Endothelial cell (in vitro differentiated cells): ENCODE measurements at regions not wholly inside any gene's neighbourhood (a gene's known extent, or its start where the extent isn't known, plus 50 kb on each side); places are given as distances from the start of the nearest gene placed in this dataset.

Experiments used
- DNase-seq: peaks from one replicate; pipeline ENCODE4 v3.0.0; 2021; ENCODE audit warnings: low spot score
- H3K27ac Mint-ChIP-seq: one replicate; pipeline ENCODE4 v1.8.0; 2021; ENCODE audit warnings: mixed read lengths, inconsistent platforms; ENCODE audit not compliant: unreplicated experiment
- H3K27me3 Mint-ChIP-seq: one replicate; pipeline ENCODE4 v1.8.0; 2021; ENCODE audit warnings: mild to moderate bottlenecking, moderate library complexity, mixed read lengths, inconsistent platforms; ENCODE audit not compliant: unreplicated experiment
- H3K36me3 Mint-ChIP-seq: one replicate; pipeline ENCODE4 v1.8.0; 2021; ENCODE audit warnings: mild to moderate bottlenecking, low read depth, mixed read lengths, inconsistent platforms; ENCODE audit not compliant: unreplicated experiment
- H3K4me1 Mint-ChIP-seq: one replicate; pipeline ENCODE4 v1.8.0; 2021; ENCODE audit warnings: mild to moderate bottlenecking, mixed read lengths, inconsistent platforms; ENCODE audit not compliant: unreplicated experiment
- H3K4me3 Mint-ChIP-seq: one replicate; pipeline ENCODE4 v1.8.0; 2021; ENCODE audit warnings: mild to moderate bottlenecking, mixed read lengths, inconsistent platforms; ENCODE audit not compliant: unreplicated experiment
- H3K9me3 Mint-ChIP-seq: one replicate; pipeline ENCODE4 v1.8.0; 2021; ENCODE audit warnings: mixed read lengths, inconsistent platforms; ENCODE audit not compliant: unreplicated experiment
- CTCF ChIP-seq: fragments of 200-600 bp; sonication (generic); IDR thresholded peaks from one replicate; pipeline ENCODE4 v1.5.0; 2021; ENCODE audit warnings: antibody characterized with exemption; ENCODE audit not compliant: unreplicated experiment

- Mint-ChIP-seq H3K27ac (peak overlapping the region; percentile 53), H3K4me3 (no peak overlapping the region), H3K4me1 (peaks cover 2% of the 10 kb centered on the region), H3K36me3 (no peaks in the 10 kb centered on the region), H3K9me3 (no peaks in the 10 kb centered on the region), H3K27me3 (peaks cover 4% of the 10 kb centered on the region)
- DNase-seq, result no peak
- TF ChIP-seq CTCF, result no peak
Observed at GRCh38 chr10:118246332-118247295, 95.5 kb downstream of the FAM204A start.

GRCh38 chr10:118243907-118244306, 98.2 kb downstream of the FAM204A start:
- Mint-ChIP-seq H3K27ac (no peak overlapping the region), H3K9me3 (no peaks in the 10 kb centered on the region), H3K4me3 (no peak overlapping the region), H3K4me1 (peaks cover 2% of the 10 kb centered on the region), H3K36me3 (no peaks in the 10 kb centered on the region), H3K27me3 (peaks cover 4% of the 10 kb centered on the region)
- no peak for TF ChIP-seq CTCF
- DNase-seq, result no peak

GRCh38 chr10:118241229-118242137, 100.6 kb downstream of the FAM204A start:
- Mint-ChIP-seq H3K27me3 (peaks cover 8% of the 10 kb centered on the region), H3K9me3 (no peaks in the 10 kb centered on the region), H3K36me3 (no peaks in the 10 kb centered on the region), H3K4me3 (no peak overlapping the region), H3K27ac (no peak overlapping the region), H3K4me1 (no peaks in the 10 kb centered on the region)
- peak; percentile 90 for TF ChIP-seq CTCF
- peak; percentile 80 for DNase-seq

GRCh38 chr10:118239236-118239630, 102.9 kb downstream of the FAM204A start:
- Mint-ChIP-seq H3K27me3 (peaks cover 8% of the 10 kb centered on the region), H3K36me3 (no peaks in the 10 kb centered on the region), H3K4me1 (no peaks in the 10 kb centered on the region), H3K4me3 (no peak overlapping the region), H3K27ac (no peak overlapping the region), H3K9me3 (no peaks in the 10 kb centered on the region)
- no peak for DNase-seq
- no peak for TF ChIP-seq CTCF
